CD4-positive, alpha-beta T cell (primary cell): ENCODE measurements at regions not wholly inside any gene's neighbourhood (a gene's known extent, or its start where the extent isn't known, plus 50 kb on each side); places are given as distances from the start of the nearest gene placed in this dataset.

Source experiments
- ATAC-seq: fragments of 200-7000 bp; cut with Tn5 transposase; one replicate; pipeline ENCODE4 v1.10.0; 2022; ENCODE audit warnings: mild to moderate bottlenecking; ENCODE audit not compliant: poor library complexity
- CTCF ChIA-PET: fragments of 350-600 bp; sonication (Branson Sonifier 250); formaldehyde crosslinking; loops from one replicate; lab custom pipeline; 2021; ENCODE audit warnings: antibody characterized with exemption, inconsistent platforms; lab: Charles Lee
- POLR2A ChIA-PET: fragments of 350-600 bp; sonication (Branson Sonifier 250); formaldehyde crosslinking; loops from one replicate; lab custom pipeline; 2021; ENCODE audit warnings: antibody characterized with exemption, inconsistent platforms; lab: Charles Lee
- DNase-seq, 14 experiments: peaks; one replicate each; pipeline ENCODE4 v3.0.0-alpha.2; 2013 to 2020; ENCODE audit warnings: mixed read lengths in 2 of 14
- H3K27ac ChIP-seq, 2 donors: one replicate each; pipeline versions ENCODE4 v1.5.1 to v1.7.0; 2013; ENCODE audit warnings: low read length in 2 of 2, low read depth in 1 of 2, mild to moderate bottlenecking in 1 of 2
- H3K27me3 ChIP-seq, 2 experiments: 1 replicate in 1 of 2; 2 replicates in 1 of 2; pipeline versions ENCODE4 v1.6.1 to v1.7.0; 2013; ENCODE audit warnings: low read length in 2 of 2, control low read depth in 1 of 2, mild to moderate bottlenecking in 1 of 2, moderate library complexity in 1 of 2; ENCODE audit not compliant: insufficient read depth in 2 of 2, control insufficient read depth in 1 of 2
- H3K36me3 ChIP-seq: one replicate; pipeline ENCODE4 v1.6.1; 2013; ENCODE audit warnings: low read length, control low read depth; ENCODE audit not compliant: insufficient read depth
- H3K4me1 ChIP-seq: one replicate; pipeline ENCODE4 v1.6.1; 2013; ENCODE audit warnings: low read length, control low read depth; ENCODE audit not compliant: insufficient read depth
- H3K4me3 ChIP-seq: one replicate; pipeline ENCODE4 v1.5.1; 2013; ENCODE audit warnings: mild to moderate bottlenecking, low read length, moderate library complexity
- H3K9me3 ChIP-seq, 2 experiments: 1 replicate in 1 of 2; 2 replicates in 1 of 2; pipeline versions ENCODE4 v1.6.1 to v1.7.0; 2013; ENCODE audit warnings: low read length in 2 of 2, mild to moderate bottlenecking in 2 of 2, control low read depth in 1 of 2, moderate library complexity in 1 of 2; ENCODE audit not compliant: control insufficient read depth in 1 of 2, insufficient read depth in 1 of 2
- H3K27ac Mint-ChIP-seq: one replicate; pipeline ENCODE4 v1.8.0; 2020; ENCODE audit warnings: mixed read lengths
- H3K27me3 Mint-ChIP-seq: one replicate; pipeline ENCODE4 v1.8.0; 2021; ENCODE audit warnings: mixed read lengths
- H3K36me3 Mint-ChIP-seq: one replicate; pipeline ENCODE4 v1.8.0; 2021; ENCODE audit warnings: low read depth, mixed read lengths
- H3K4me1 Mint-ChIP-seq: one replicate; pipeline ENCODE4 v1.8.0; 2021; ENCODE audit warnings: low read depth, mixed read lengths
- H3K4me3 Mint-ChIP-seq: one replicate; pipeline ENCODE4 v1.8.0; 2020; ENCODE audit warnings: mild to moderate bottlenecking, mixed read lengths
- H3K9me3 Mint-ChIP-seq: one replicate; pipeline ENCODE4 v1.8.0; 2020; ENCODE audit warnings: mixed read lengths
- intact Hi-C, 2 experiments: fragments of 100-400 bp; cut with DNase I in 1 of 2; cut with micrococcal nuclease in 1 of 2; formaldehyde crosslinking; loops; one replicate each; pipeline versions ENCODE4 v1.15.1 to v1.9.0; 2023 to 2025; cut with DNase I, micrococcal nuclease
- TF ChIP-seq, protein P1 (sequence below): fragments of 200-600 bp; IDR thresholded peaks from one replicate; pipeline ENCODE4 v1.8.0; 2022; ENCODE audit warnings: antibody characterized with exemption, mild to moderate bottlenecking

DNA sequence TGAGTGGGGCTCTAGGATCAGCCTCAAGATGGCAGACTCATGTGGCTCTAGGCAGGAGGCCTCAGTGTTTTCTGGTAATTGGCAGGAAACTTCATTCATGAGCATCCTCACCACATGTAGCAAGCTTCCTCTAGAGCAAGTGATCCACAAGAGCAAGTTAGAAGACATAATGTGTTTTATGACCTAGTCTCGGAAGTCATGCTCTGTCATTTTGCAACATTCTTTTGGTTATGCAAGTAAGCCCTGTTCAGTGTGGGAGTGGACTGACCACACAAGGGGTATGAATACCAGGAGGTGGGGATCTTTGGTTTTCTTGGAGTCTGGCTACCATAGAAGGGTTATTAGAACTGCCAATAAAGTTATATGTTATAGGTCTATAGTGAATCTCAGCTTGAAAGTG, 66.8 kb upstream of the STK39 start:
- TF ChIP-seq, protein P1, sequence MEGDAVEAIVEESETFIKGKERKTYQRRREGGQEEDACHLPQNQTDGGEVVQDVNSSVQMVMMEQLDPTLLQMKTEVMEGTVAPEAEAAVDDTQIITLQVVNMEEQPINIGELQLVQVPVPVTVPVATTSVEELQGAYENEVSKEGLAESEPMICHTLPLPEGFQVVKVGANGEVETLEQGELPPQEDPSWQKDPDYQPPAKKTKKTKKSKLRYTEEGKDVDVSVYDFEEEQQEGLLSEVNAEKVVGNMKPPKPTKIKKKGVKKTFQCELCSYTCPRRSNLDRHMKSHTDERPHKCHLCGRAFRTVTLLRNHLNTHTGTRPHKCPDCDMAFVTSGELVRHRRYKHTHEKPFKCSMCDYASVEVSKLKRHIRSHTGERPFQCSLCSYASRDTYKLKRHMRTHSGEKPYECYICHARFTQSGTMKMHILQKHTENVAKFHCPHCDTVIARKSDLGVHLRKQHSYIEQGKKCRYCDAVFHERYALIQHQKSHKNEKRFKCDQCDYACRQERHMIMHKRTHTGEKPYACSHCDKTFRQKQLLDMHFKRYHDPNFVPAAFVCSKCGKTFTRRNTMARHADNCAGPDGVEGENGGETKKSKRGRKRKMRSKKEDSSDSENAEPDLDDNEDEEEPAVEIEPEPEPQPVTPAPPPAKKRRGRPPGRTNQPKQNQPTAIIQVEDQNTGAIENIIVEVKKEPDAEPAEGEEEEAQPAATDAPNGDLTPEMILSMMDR: no peak
- intact Hi-C loops: no loop called here
- POLR2A ChIA-PET: no interaction called here

DNA sequence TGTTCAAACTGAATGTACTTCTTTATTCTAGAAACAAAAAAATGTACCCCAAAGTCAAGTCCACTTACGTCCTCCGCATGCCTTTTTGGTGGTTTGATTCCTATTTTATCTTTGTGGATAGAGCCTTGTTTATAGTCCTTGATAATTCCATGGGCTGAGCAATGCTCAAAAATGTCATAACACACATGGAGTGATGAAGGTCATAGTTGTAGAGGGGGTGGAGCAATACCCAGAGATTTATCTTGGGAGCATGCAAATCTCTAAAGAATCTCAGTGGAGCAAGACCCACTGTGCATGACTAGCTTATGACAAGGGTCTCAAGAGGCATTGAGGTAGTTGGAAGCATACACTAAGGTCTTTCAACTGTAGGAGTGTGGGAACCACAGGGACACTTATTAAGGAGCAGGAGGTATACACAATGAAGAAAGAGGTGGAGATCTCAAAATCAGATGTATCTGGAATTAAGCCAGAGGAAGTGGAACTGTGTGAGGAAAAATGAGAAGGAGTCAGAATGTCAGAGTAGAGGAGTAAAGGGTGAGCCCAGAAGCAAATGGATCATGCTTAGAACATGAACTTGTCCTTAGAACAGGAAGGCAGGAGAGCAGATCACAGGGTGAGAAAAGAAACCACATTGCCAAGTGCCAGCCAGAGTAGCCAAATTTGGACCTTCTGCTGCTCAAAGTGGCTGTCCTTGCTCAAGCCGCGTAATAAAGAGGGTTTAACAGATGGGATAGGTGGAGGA, 68.1 kb upstream of the STK39 start:
- ChIA-PET POLR2A (no interaction called here), CTCF (no interaction called here)
- no peaks in the 10 kb centered on the region for H3K4me1 ChIP-seq
- no peaks in the 10 kb centered on the region for H3K27me3 ChIP-seq
- H3K27me3 Mint-ChIP-seq: no peaks in the 10 kb centered on the region
- intact Hi-C loops: no loop called here
- no peak overlapping the region for H3K27ac ChIP-seq
- no peak overlapping the region for H3K4me3 ChIP-seq
- TF ChIP-seq, protein P1: no peak
- H3K4me3 Mint-ChIP-seq: no peak overlapping the region
- H3K9me3 Mint-ChIP-seq: peaks cover 3% of the 10 kb centered on the region
- no peak for DNase-seq
- no peaks in the 10 kb centered on the region for H3K36me3 ChIP-seq
- H3K36me3 Mint-ChIP-seq: no peaks in the 10 kb centered on the region
- no peaks in the 10 kb centered on the region for H3K9me3 ChIP-seq
- H3K27ac Mint-ChIP-seq: no peak overlapping the region
- ATAC-seq: no peak
- H3K4me1 Mint-ChIP-seq: no peaks in the 10 kb centered on the region

More for the DNA sequence above, 66.8 kb upstream of the STK39 start:
- Histone ChIP-seq H3K4me1 (no peaks in the 10 kb centered on the region), H3K9me3 (no peaks in the 10 kb centered on the region), H3K27me3 (no peaks in the 10 kb centered on the region), H3K27ac (no peak overlapping the region), H3K36me3 (no peaks in the 10 kb centered on the region), H3K4me3 (no peak overlapping the region)
- H3K27ac Mint-ChIP-seq: no peak overlapping the region
- H3K4me1 Mint-ChIP-seq: no peaks in the 10 kb centered on the region
- peaks cover 3% of the 10 kb centered on the region for H3K9me3 Mint-ChIP-seq
- DNase-seq: no peak
- CTCF ChIA-PET: interaction anchor here (1.4 kb wide), 1 partner anchor 11 kb away, joined by 3 read pairs; no protein-coding TSS in a partner anchor
- no peak for ATAC-seq
- no peaks in the 10 kb centered on the region for H3K27me3 Mint-ChIP-seq
- no peaks in the 10 kb centered on the region for H3K36me3 Mint-ChIP-seq
- no peak overlapping the region for H3K4me3 Mint-ChIP-seq

DNA sequence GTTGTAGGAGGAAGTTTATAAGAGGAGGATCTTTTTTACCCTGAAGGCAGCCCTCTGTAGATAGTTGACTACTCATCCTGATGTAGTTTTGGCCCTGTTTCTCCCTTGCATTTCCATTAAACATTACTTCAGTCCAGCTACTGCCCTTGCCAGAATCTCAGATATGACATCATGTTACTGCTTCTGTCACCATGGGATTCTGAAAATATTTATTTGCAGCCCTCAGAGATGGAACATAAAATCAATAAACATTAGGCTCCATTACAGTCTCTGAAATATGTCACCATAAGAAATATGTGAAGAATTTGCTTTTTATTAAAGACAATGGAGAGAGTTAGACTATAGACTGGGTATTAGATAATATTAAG, 68.7 kb upstream of the STK39 start:
- CTCF ChIA-PET: no interaction called here
- H3K27ac Mint-ChIP-seq: no peak overlapping the region
- H3K36me3 Mint-ChIP-seq: no peaks in the 10 kb centered on the region

More for the DNA sequence above, 68.7 kb upstream of the STK39 start:
- no peak overlapping the region for H3K4me3 Mint-ChIP-seq
- no peaks in the 10 kb centered on the region for H3K9me3 ChIP-seq
- no peaks in the 10 kb centered on the region for H3K27me3 Mint-ChIP-seq
- H3K4me1 ChIP-seq: no peaks in the 10 kb centered on the region
- H3K4me1 Mint-ChIP-seq: no peaks in the 10 kb centered on the region
- no peak overlapping the region for H3K27ac ChIP-seq
- no peaks in the 10 kb centered on the region for H3K36me3 ChIP-seq
- no peak for ATAC-seq
- POLR2A ChIA-PET: no interaction called here
- no peak for DNase-seq
- H3K9me3 Mint-ChIP-seq: peaks cover 3% of the 10 kb centered on the region
- H3K4me3 ChIP-seq: no peak overlapping the region
- no peaks in the 10 kb centered on the region for H3K27me3 ChIP-seq
- TF ChIP-seq, protein P1: no peak
- intact Hi-C loops: no loop called here
